A549 (cell line): ENCODE measurements at regions not wholly inside any gene's neighbourhood (a gene's known extent, or its start where the extent isn't known, plus 50 kb on each side); places are given as distances from the start of the nearest gene placed in this dataset.
A peak's percentile ranks its signal among the peaks of the same experiment; 100 is the strongest.

ENCODE experiments used
- ATAC-seq, 2 experiments: fragments of 200-7000 bp in 1 of 2; fragments of >200 bp in 1 of 2; cut with Nextera tagmentation in 1 of 2; cut with Tn5 transposase in 1 of 2; 3 replicates each; pipeline versions ENCODE4 v1.8.0 to v1.9.1; 2018 to 2020; ENCODE audit warnings: mild to moderate bottlenecking in 1 of 2, moderate library complexity in 1 of 2
- CTCF ChIA-PET: fragments of 300-600 bp; sonication (Branson Sonifier 250); formaldehyde crosslinking; extraction: SDS; loops from one replicate; lab custom pipeline; 2021; ENCODE audit warnings: antibody characterized with exemption, inconsistent platforms; lab: Yijun Ruan, JAX
- POLR2A ChIA-PET: fragments of 350-600 bp; formaldehyde crosslinking; extraction: SDS; loops from one replicate; lab custom pipeline; 2021; ENCODE audit warnings: antibody characterized with exemption, inconsistent platforms; lab: Yijun Ruan, JAX
- DNase-seq, 2 experiments: peaks; one replicate each; pipeline versions ENCODE4 v3.0.0 to v3.0.0-alpha.2; 2011 to 2016; ENCODE audit warnings: low read depth in 1 of 2, low spot score in 1 of 2
- FAIRE-seq: peaks from 2 replicates; lab custom pipeline; 2011; peaks lifted over from hg19 to GRCh38; lab: Jason Lieb, UNC
- H3K27ac ChIP-seq, 2 experiments: fragments of >200 bp; sonication (Bioruptor Twin); formaldehyde crosslinking; 3 replicates each; pipeline ENCODE4 v1.5.1; 2016 to 2017
- H3K4me1 ChIP-seq: fragments of >200 bp; sonication (Bioruptor Twin); formaldehyde crosslinking; 3 replicates; pipeline ENCODE4 v1.6.1; 2016
- H3K4me2 ChIP-seq: fragments of >200 bp; sonication (Bioruptor Twin); formaldehyde crosslinking; 3 replicates; pipeline ENCODE4 v1.6.1; 2016
- H3K4me3 ChIP-seq: fragments of >200 bp; sonication (Bioruptor Twin); formaldehyde crosslinking; 3 replicates; pipeline ENCODE4 v1.5.1; 2016
- H3K9me3 ChIP-seq: fragments of >200 bp; sonication (Bioruptor Twin); formaldehyde crosslinking; 3 replicates; pipeline ENCODE4 v1.6.1; 2016
- ATOH8 ChIP-seq: fragments of 250-450 bp; sonication (Bioruptor Pico); IDR thresholded peaks from 2 replicates; pipeline ENCODE4 v1.5.0; 2020; ENCODE audit warnings: low read depth, mild to moderate bottlenecking, moderate library complexity
- BCL3 ChIP-seq: fragments of >200 bp; sonication (Bioruptor Twin); formaldehyde crosslinking; IDR thresholded peaks from 3 replicates; pipeline ENCODE4 v1.6.1; 2016
- CHD2 ChIP-seq: fragments of 150-350 bp; IDR thresholded peaks from 2 replicates; pipeline ENCODE4 v1.6.1; 2014; ENCODE audit warnings: low read length; ENCODE audit not compliant: partially characterized antibody
- CTCF ChIP-seq: fragments of >200 bp; sonication (Bioruptor Twin); formaldehyde crosslinking; IDR thresholded peaks from 3 replicates; pipeline ENCODE4 v1.5.1; 2016
- E2F6 ChIP-seq: IDR thresholded peaks from 2 replicates; pipeline ENCODE4 v1.6.1; 2012; ENCODE audit warnings: low read depth, borderline replicate concordance
- EHF ChIP-seq: fragments of 250-450 bp; sonication (Bioruptor Pico); IDR thresholded peaks from 2 replicates; pipeline ENCODE4 v1.5.0; 2020; ENCODE audit warnings: mild to moderate bottlenecking
- EHMT2 ChIP-seq: fragments of 200-600 bp; sonication (generic); IDR thresholded peaks from 2 replicates; pipeline ENCODE4 v1.6.1; 2016; ENCODE audit warnings: antibody characterized with exemption, low read depth, mild to moderate bottlenecking, moderate library complexity
- ESRRA ChIP-seq: fragments of 150-350 bp; IDR thresholded peaks from 2 replicates; pipeline ENCODE4 v1.6.1; 2014; ENCODE audit warnings: mild to moderate bottlenecking, low read length, borderline replicate concordance
- FOXS1 ChIP-seq: fragments of 250-450 bp; sonication (Bioruptor Pico); IDR thresholded peaks from 2 replicates; pipeline ENCODE4 v1.5.0; 2020; ENCODE audit warnings: mild to moderate bottlenecking, moderate library complexity
- HEYL ChIP-seq: fragments of 250-450 bp; sonication (Bioruptor Pico); IDR thresholded peaks from 2 replicates; pipeline ENCODE4 v1.8.0; 2021; ENCODE audit warnings: mild to moderate bottlenecking, moderate library complexity
- HOXA7 ChIP-seq: fragments of 250-450 bp; sonication (Bioruptor Pico); IDR thresholded peaks from 2 replicates; pipeline ENCODE4 v1.5.0; 2020; ENCODE audit warnings: mild to moderate bottlenecking, moderate library complexity
- JUNB ChIP-seq: fragments of >200 bp; sonication (Bioruptor Twin); formaldehyde crosslinking; IDR thresholded peaks from 2 replicates; pipeline ENCODE4 v1.6.1; 2016
- KDM5A ChIP-seq: fragments of 200-600 bp; sonication (generic); IDR thresholded peaks from 2 replicates; pipeline ENCODE4 v1.6.1; 2016; ENCODE audit warnings: antibody characterized with exemption, mild to moderate bottlenecking
- MAFK ChIP-seq: fragments of 450-650 bp; IDR thresholded peaks from 2 replicates; pipeline ENCODE4 v1.6.1; 2014; ENCODE audit not compliant: partially characterized antibody
- MAX ChIP-seq: IDR thresholded peaks from 2 replicates; pipeline ENCODE4 v1.6.1; 2012
- MAZ ChIP-seq: fragments of 150-350 bp; IDR thresholded peaks from 2 replicates; pipeline ENCODE4 v1.6.1; 2014; ENCODE audit warnings: antibody characterized with exemption, low read depth, low read length, borderline replicate concordance
- NFE2L2 ChIP-seq: fragments of 150-350 bp; conservative IDR thresholded peaks from 2 replicates; pipeline ENCODE4 v1.6.1; 2014; ENCODE audit warnings: low read length
- NPAS2 ChIP-seq: fragments of 250-450 bp; sonication (Bioruptor Pico); IDR thresholded peaks from 2 replicates; pipeline ENCODE4 v1.8.0; 2022; ENCODE audit warnings: mild to moderate bottlenecking, moderate library complexity, borderline replicate concordance
- NR3C1 ChIP-seq: fragments of >200 bp; sonication (Bioruptor Twin); formaldehyde crosslinking; IDR thresholded peaks from 3 replicates; pipeline ENCODE4 v1.6.1; 2017
- PBX3 ChIP-seq: IDR thresholded peaks from 2 replicates; pipeline ENCODE4 v1.6.1; 2012
- PHF8 ChIP-seq: fragments of 200-600 bp; sonication (generic); IDR thresholded peaks from 2 replicates; pipeline ENCODE4 v1.6.1; 2016; ENCODE audit warnings: low read depth, mild to moderate bottlenecking, antibody characterized with exemption, moderate library complexity, borderline replicate concordance
- POLR2A ChIP-seq: IDR thresholded peaks from 2 replicates; pipeline ENCODE4 v1.6.1; 2012; ENCODE audit warnings: mild to moderate bottlenecking, low read length
- RCOR1 ChIP-seq: fragments of 150-350 bp; IDR thresholded peaks from 2 replicates; pipeline ENCODE4 v1.6.1; 2014; ENCODE audit warnings: antibody characterized with exemption, low read length, low read depth
- RFX5 ChIP-seq: fragments of 450-650 bp; IDR thresholded peaks from 2 replicates; pipeline ENCODE4 v1.7.1; 2014; ENCODE audit warnings: antibody characterized with exemption, mild to moderate bottlenecking, moderate library complexity
- SREBF2 ChIP-seq: fragments of 450-650 bp; IDR thresholded peaks from 2 replicates; pipeline ENCODE4 v1.6.1; 2014; ENCODE audit warnings: mild to moderate bottlenecking, moderate library complexity
- TP53 ChIP-seq: fragments of 250-450 bp; sonication (Bioruptor Pico); IDR thresholded peaks from 2 replicates; pipeline ENCODE4 v1.5.0; 2021; ENCODE audit warnings: mild to moderate bottlenecking, moderate library complexity
- WGBS: methylation state at CpG from one replicate; pipeline ENCODE4 v1.1.6; 2017; ENCODE audit errors: missing lambda C conversion rate; 5-methylcytosine and 5-hydroxymethylcytosine counted together

GRCh38 chr10:80708185-80708584 is 170.5 kb downstream of the SH2D4B start:
- Histone ChIP-seq H3K27ac (no peak overlapping the region), H3K4me3 (no peak overlapping the region), H3K9me3 (no peaks in the 10 kb centered on the region), H3K4me2 (no peak overlapping the region), H3K4me1 (no peaks in the 10 kb centered on the region)
- CTCF ChIA-PET = interaction anchor here (1.4 kb wide), 1 partner anchor 43 kb away, joined by 3 read pairs; no protein-coding TSS in a partner anchor
- whole genome bisulfite sequencing = 42% methylated on average over 2 of the region's 2 CpGs
- no peak for DNase-seq
- no peak for FAIRE-seq
- no peak for ATAC-seq
- TF ChIP-seq HOXA7 (CRISPR knock-in tag) = no peak
- TF ChIP-seq CHD2 = no peak
- no peak for TF ChIP-seq CTCF
- no peak for TF ChIP-seq ESRRA
- TF ChIP-seq JUNB = no peak
- no peak for TF ChIP-seq MAFK
- no peak for TF ChIP-seq MAZ
- TF ChIP-seq PBX3 = no peak
- TF ChIP-seq RCOR1 = no peak
- no peak for TF ChIP-seq HEYL (CRISPR knock-in tag)
- TF ChIP-seq MAX = no peak
- no peak for TF ChIP-seq POLR2A
- TF ChIP-seq RFX5 = no peak
- no peak for TF ChIP-seq KDM5A
- TF ChIP-seq TP53 = no peak
- no peak for TF ChIP-seq BCL3
- TF ChIP-seq NFE2L2 = no peak
- no peak for TF ChIP-seq EHMT2
- POLR2A ChIA-PET = no interaction called here

GRCh38 chr10:80708808-80709207 is 171.1 kb downstream of the SH2D4B start:
- CTCF ChIA-PET = interaction anchor here (1.4 to 2.4 kb wide), 3 partner anchors 9 to 265 kb away, joined by 3 to 7 read pairs (median 3); no protein-coding TSS in a partner anchor
- DNase-seq = no peak
- no peak for ATAC-seq
- Histone ChIP-seq H3K9me3 (no peaks in the 10 kb centered on the region), H3K27ac (no peak overlapping the region)
- WGBS = 38% methylated on average over 1 of the region's 1 CpG
- TF ChIP-seq HOXA7 (CRISPR knock-in tag) (no peak), MAFK (peak; percentile 70)
- TF ChIP-seq, all 56 proteins: peak for 1
- Histone ChIP-seq H3K4me1 (no peaks in the 10 kb centered on the region), H3K4me3 (no peak overlapping the region), H3K4me2 (no peak overlapping the region)
- no peak for FAIRE-seq
- POLR2A ChIA-PET = no interaction called here

GRCh38 chr10:80709866-80710265 is 172.2 kb downstream of the SH2D4B start:
- 54% methylated on average over 5 of the region's 5 CpGs for WGBS
- no peak overlapping the region for H3K4me2 ChIP-seq
- POLR2A ChIA-PET = no interaction called here
- TF ChIP-seq EHF (CRISPR knock-in tag) = no peak
- no peak for TF ChIP-seq PHF8
- TF ChIP-seq HOXA7 (CRISPR knock-in tag) = no peak
- TF ChIP-seq NPAS2 (CRISPR knock-in tag) = no peak
- no peak for TF ChIP-seq RCOR1
- no peak for TF ChIP-seq JUNB
- TF ChIP-seq ATOH8 (CRISPR knock-in tag) = no peak
- TF ChIP-seq EHMT2 = no peak
- TF ChIP-seq MAZ = no peak
- no peak for TF ChIP-seq NR3C1
- no peak for TF ChIP-seq E2F6
- TF ChIP-seq FOXS1 = no peak
- TF ChIP-seq SREBF2 = no peak
- H3K4me3 ChIP-seq = no peak overlapping the region
- DNase-seq (no peak), ATAC-seq (no peak), FAIRE-seq (no peak)
- CTCF ChIA-PET = interaction anchor here (1.6 to 2.4 kb wide), 2 partner anchors 10 to 266 kb away, joined by 3 to 7 read pairs; no protein-coding TSS in a partner anchor
- H3K9me3 ChIP-seq = no peaks in the 10 kb centered on the region
- H3K4me1 ChIP-seq = no peaks in the 10 kb centered on the region
- H3K27ac ChIP-seq = no peak overlapping the region
